Raji (cell line): ENCODE measurements at regions not wholly inside any gene's neighbourhood (a gene's known extent, or its start where the extent isn't known, plus 50 kb on each side); places are given as distances from the start of the nearest gene placed in this dataset.

Source experiments
- POLR2A ChIP-seq: IDR thresholded peaks from 2 replicates; pipeline ENCODE4 v1.6.1; 2011; ENCODE audit warnings: low read depth, low read length, control low read depth; ENCODE audit not compliant: insufficient read depth

- no peak for TF ChIP-seq POLR2A
These were observed 616.2 kb downstream of the EPM2A start for GRCh38 chr6:145119081-145119480.

- TF ChIP-seq POLR2A: no peak
These were observed 602.6 kb downstream of the EPM2A start for GRCh38 chr6:145132709-145133108.

GRCh38 chr6:145135702-145136101, 599.6 kb downstream of the EPM2A start:
- TF ChIP-seq POLR2A: no peak

- TF ChIP-seq POLR2A: no peak
These were observed 597.9 kb downstream of the EPM2A start for GRCh38 chr6:145137425-145137824.

- TF ChIP-seq POLR2A: no peak
These were observed 596.7 kb downstream of the EPM2A start for GRCh38 chr6:145138469-145139139.

GRCh38 chr6:145139140-145139850, 596.0 kb downstream of the EPM2A start:
- no peak for TF ChIP-seq POLR2A

GRCh38 chr6:145139895-145140294, 595.4 kb downstream of the EPM2A start:
- TF ChIP-seq POLR2A: no peak

- no peak for TF ChIP-seq POLR2A
These were observed 593.7 kb downstream of the EPM2A start for GRCh38 chr6:145141572-145141971.

- TF ChIP-seq POLR2A: no peak
These were observed 592.4 kb downstream of the EPM2A start for GRCh38 chr6:145142958-145143357.

- TF ChIP-seq POLR2A: no peak
These were observed 591.9 kb downstream of the EPM2A start for GRCh38 chr6:145143379-145143778.

GRCh38 chr6:145147559-145147958, 587.8 kb downstream of the EPM2A start:
- no peak for TF ChIP-seq POLR2A

GRCh38 chr6:145147981-145148749, 587.2 kb downstream of the EPM2A start:
- TF ChIP-seq POLR2A: no peak

GRCh38 chr6:145148776-145149175, 586.5 kb downstream of the EPM2A start:
- no peak for TF ChIP-seq POLR2A

- no peak for TF ChIP-seq POLR2A
These were observed 583.7 kb downstream of the EPM2A start for GRCh38 chr6:145151624-145152023.

GRCh38 chr6:145153495-145153894, 581.8 kb downstream of the EPM2A start:
- TF ChIP-seq POLR2A: no peak

GRCh38 chr6:145155411-145155810, 579.9 kb downstream of the EPM2A start:
- TF ChIP-seq POLR2A: no peak
